Astrocyte of the spinal cord (primary cell): ENCODE measurements at regions not wholly inside any gene's neighbourhood (a gene's known extent, or its start where the extent isn't known, plus 50 kb on each side); places are given as distances from the start of the nearest gene placed in this dataset.

ENCODE experiments used
- DNase-seq: peaks from one replicate; pipeline ENCODE4 v3.0.0; 2011; ENCODE audit warnings: low read depth, low spot score
- H3K4me3 ChIP-seq: 2 replicates; pipeline ENCODE4 v1.5.1; 2011; ENCODE audit warnings: low read depth, mild to moderate bottlenecking, low read length, moderate library complexity
- in situ Hi-C: cut with HindIII; loops from 2 replicates; pipeline ENCODE4 v1.10.0; 2017; ENCODE audit warnings: low sequenced_read_pairs
- TF ChIP-seq, protein P1 (sequence below): IDR thresholded peaks from 2 replicates; pipeline ENCODE4 v1.5.1; 2012; ENCODE audit warnings: low read depth, mild to moderate bottlenecking, low read length, inconsistent platforms

DNA sequence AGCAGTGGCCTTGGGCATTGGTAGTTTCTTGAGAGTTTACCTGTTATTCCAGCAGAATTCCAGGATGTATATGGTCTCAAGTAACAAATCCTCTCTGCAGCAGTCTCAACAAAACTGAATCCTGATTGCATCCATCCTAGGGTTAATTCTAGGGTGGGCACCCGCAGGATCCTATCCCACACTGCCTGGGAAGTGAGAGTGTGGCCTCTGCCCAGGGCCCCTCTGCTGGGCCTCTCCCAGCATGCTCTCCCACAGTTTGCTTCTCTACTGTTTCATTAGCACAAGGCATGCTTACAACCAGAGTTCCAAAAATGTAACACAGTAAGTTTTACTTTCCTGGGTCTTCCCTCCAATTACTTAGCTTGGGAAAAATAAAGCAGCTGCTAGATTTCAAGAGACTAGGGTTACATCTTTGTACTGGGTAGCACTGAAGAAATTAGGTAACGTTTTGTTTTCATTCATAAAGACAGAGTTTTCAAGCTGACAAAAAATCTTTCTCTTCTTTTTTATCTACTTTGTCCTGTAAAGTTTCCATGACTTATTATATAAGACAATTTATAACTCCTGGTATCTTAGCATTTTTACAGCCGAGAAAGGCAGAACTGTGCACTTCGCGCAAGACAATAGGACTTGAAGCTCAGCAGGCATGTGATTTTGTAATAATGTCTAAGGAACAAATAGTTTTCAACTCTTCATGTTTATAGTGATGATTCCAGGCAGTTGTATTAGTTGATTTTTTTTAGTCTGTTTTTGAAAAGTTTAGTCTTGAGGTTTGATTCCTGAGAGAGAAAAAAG is 131.2 kb upstream of the PCDH18 start:
- in situ Hi-C loops = no loop called here
- TF ChIP-seq, protein P1, sequence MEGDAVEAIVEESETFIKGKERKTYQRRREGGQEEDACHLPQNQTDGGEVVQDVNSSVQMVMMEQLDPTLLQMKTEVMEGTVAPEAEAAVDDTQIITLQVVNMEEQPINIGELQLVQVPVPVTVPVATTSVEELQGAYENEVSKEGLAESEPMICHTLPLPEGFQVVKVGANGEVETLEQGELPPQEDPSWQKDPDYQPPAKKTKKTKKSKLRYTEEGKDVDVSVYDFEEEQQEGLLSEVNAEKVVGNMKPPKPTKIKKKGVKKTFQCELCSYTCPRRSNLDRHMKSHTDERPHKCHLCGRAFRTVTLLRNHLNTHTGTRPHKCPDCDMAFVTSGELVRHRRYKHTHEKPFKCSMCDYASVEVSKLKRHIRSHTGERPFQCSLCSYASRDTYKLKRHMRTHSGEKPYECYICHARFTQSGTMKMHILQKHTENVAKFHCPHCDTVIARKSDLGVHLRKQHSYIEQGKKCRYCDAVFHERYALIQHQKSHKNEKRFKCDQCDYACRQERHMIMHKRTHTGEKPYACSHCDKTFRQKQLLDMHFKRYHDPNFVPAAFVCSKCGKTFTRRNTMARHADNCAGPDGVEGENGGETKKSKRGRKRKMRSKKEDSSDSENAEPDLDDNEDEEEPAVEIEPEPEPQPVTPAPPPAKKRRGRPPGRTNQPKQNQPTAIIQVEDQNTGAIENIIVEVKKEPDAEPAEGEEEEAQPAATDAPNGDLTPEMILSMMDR = no peak
- DNase-seq = no peak
- H3K4me3 ChIP-seq = no peak overlapping the region

DNA sequence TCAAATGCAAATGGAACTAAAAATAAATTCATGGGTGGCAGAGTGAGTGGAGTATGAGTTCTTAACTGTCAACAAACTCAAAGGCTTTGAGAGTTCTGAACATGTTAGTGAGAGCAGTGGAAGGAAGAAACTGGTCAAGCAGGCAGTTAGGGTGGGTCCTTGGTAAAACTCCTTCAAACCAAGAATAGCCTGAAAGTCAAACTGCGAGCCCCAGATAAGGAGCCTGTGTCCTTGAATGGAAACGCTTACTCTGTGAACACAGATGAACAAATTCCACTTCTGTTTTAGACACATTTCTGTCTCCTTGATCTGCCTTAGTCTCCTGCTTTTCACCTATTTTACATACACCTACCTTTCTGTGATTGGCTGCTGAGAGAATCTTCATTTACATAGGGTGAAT is 129.4 kb upstream of the PCDH18 start:
- in situ Hi-C loops = no loop called here
- TF ChIP-seq, protein P1 = no peak
- no peak for DNase-seq
- H3K4me3 ChIP-seq = no peak overlapping the region

DNA sequence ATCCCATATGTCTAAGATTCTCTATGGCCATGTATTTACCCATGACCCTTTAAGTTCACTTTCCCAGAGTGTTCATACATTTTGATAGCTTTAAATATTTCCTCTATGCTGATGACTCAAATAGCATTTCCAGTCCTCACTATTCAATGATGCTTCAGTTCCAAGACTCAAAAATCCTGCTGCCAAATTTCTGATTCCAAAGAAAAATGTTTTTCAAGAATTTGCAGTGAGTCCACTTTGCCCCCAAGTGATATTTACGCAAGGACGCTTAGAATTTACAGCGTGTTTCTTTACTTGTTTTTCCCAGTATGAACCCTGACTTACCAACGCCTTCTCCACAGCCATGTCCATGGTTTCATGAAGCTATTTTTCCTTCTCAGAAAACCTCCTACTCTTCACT is 127.9 kb upstream of the PCDH18 start:
- TF ChIP-seq, protein P1 = no peak
- DNase-seq = peak; percentile 45
- in situ Hi-C loops = no loop called here
- no peak overlapping the region for H3K4me3 ChIP-seq

DNA sequence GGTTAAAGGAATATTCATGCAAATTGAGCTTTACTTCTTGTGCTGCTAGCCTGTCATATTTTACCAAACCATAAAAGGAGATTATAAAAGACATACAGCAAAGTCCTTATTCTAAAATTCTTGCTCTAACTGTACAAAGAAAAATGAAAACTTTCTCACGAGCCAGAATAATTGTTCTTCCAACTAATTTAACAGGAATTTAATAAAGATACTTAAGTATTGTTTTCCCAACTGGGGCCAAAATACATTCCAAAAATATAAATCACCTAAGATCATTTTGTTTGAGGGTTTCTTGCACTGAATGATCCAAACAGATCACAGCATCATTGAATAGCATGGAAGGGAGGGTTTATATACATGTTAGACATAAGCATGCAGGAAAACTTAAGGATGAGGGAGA is 127.1 kb upstream of the PCDH18 start:
- no peak overlapping the region for H3K4me3 ChIP-seq
- peak; percentile 54 for DNase-seq
- in situ Hi-C loops = no loop called here
- TF ChIP-seq, protein P1 = no peak

DNA sequence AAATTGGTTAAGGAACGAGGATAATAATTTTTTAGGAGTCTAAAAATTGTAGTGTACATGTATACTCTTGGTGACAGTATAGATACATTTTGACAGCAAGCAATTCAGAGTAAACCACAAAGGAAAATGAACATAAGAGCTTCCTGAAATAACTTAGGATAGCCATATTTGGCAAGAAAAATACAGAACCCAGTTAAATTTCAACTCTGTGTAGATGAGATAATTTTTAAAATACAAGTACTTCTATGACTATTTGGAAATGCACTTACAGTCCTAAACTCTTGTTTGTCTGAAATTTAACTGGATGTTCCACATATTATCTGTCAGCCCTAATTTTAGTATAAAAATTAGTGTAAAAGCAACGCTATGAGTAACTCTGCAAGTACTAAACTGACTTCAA is 124.4 kb upstream of the PCDH18 start:
- H3K4me3 ChIP-seq = no peak overlapping the region
- DNase-seq = no peak
- TF ChIP-seq, protein P1 = no peak
- in situ Hi-C loops = no loop called here

DNA sequence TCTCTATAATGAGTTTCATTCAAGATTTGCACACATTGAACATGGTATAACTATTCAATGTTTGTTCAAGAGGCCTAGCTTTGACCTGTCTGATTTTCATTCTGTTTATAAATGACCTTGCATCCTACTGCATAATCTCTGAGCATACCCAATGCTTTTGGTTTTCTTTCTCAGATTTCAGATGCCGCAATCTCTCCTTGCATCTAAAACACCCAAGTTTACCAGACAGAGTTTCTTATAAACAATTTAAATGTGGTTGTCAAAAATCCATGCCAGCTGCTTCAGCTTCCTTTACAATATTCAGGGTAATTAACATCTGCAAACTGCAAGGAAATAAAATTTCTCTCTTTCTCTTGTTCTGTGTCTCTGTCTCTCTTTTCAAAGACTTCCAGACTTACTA is 123.0 kb upstream of the PCDH18 start:
- in situ Hi-C loops = no loop called here
- H3K4me3 ChIP-seq = no peak overlapping the region
- DNase-seq = no peak
- TF ChIP-seq, protein P1 = no peak
